Fibroblast of the aortic adventitia (primary cell): ENCODE measurements at regions not wholly inside any gene's neighbourhood (a gene's known extent, or its start where the extent isn't known, plus 50 kb on each side); places are given as distances from the start of the nearest gene placed in this dataset.
A peak's percentile ranks its signal among the peaks of the same experiment; 100 is the strongest.

ENCODE experiments used
- DNase-seq: peaks from one replicate; pipeline ENCODE4 v3.0.0-alpha.2; 2010; ENCODE audit warnings: low read depth
- H3K4me3 ChIP-seq: 2 replicates; pipeline ENCODE4 v1.5.1; 2011; ENCODE audit warnings: low read depth, mild to moderate bottlenecking, control low read depth, low read length, moderate library complexity
- TF ChIP-seq, protein P1 (sequence below): IDR thresholded peaks from 2 replicates; pipeline ENCODE4 v1.5.1; 2011; ENCODE audit warnings: mild to moderate bottlenecking, low read length, control low read depth, inconsistent platforms; ENCODE audit not compliant: insufficient read depth

- no peak overlapping the region for H3K4me3 ChIP-seq
- TF ChIP-seq, protein P1, sequence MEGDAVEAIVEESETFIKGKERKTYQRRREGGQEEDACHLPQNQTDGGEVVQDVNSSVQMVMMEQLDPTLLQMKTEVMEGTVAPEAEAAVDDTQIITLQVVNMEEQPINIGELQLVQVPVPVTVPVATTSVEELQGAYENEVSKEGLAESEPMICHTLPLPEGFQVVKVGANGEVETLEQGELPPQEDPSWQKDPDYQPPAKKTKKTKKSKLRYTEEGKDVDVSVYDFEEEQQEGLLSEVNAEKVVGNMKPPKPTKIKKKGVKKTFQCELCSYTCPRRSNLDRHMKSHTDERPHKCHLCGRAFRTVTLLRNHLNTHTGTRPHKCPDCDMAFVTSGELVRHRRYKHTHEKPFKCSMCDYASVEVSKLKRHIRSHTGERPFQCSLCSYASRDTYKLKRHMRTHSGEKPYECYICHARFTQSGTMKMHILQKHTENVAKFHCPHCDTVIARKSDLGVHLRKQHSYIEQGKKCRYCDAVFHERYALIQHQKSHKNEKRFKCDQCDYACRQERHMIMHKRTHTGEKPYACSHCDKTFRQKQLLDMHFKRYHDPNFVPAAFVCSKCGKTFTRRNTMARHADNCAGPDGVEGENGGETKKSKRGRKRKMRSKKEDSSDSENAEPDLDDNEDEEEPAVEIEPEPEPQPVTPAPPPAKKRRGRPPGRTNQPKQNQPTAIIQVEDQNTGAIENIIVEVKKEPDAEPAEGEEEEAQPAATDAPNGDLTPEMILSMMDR = no peak
- DNase-seq = no peak
These were observed 50.7 kb upstream of the SPATA12 start for GRCh38 chr3:57009802-57010201.

DNA sequence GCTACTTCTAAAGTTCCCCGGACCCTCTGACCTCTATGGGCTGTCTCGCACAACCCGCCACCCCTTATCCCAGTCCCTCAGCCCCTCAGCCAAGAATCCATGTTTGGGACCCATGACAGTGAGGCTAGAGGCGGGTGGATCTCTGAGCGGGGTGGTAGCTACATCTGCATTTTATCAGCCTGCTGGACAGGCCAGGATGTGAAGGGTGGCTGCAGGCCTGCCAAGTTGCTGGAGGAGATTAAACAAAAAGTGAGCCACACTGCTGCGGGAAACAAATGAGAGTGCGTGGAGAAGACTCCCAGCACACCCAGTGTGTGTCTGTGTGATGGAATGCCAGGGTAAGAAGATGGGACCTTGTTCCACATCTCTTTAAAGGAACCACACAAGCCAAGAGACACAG is 51.1 kb upstream of the SPATA12 start:
- no peak overlapping the region for H3K4me3 ChIP-seq
- TF ChIP-seq, protein P1 = no peak
- DNase-seq = peak; percentile 80

DNA sequence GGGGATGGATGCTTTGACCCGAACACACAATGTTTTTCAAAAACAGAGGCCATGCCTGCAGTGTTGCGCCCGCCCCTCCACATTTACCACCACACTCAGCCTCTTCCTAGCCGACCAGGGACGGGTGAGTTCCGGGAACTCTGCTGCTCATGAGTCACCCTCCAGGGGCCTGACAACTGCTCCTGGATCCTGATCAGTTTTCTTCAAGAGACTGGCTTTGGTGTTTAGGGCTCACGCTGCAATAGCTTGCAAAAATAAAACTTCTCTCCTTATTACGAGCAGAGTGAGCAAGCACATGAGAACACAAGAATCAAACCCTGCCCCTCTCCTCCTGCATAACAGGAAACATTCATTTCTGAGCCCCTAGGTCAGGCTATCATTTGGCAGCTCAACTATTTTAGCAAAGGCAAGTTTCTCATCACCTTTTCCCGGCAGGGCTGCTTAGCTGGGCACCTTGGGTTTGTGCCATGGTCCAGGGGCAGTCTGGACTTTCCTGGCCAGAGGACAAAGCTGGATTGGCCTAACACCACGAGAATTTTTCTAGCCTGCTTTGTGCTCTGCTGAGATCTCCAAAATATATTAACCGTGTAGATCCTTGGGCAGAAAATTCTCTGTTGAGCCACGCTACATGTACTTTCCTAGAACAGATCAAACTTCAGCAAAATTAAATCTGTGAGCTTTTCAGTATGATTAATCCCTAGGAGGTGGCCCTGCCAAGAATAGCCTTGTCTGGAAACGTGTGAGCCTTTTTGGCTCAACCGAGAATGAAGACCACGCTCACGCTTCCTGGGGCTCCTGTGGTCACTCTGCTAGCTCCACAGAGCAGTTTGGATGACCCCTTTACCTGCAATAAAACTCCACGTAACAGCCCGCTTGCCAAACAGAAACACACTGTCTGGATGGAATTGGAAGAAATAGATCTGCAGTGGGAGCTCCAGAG is 52.7 kb upstream of the SPATA12 start:
- DNase-seq = peak; percentile 96
- peak overlapping the region; percentile 32 for H3K4me3 ChIP-seq
- TF ChIP-seq, protein P1 = no peak

DNA sequence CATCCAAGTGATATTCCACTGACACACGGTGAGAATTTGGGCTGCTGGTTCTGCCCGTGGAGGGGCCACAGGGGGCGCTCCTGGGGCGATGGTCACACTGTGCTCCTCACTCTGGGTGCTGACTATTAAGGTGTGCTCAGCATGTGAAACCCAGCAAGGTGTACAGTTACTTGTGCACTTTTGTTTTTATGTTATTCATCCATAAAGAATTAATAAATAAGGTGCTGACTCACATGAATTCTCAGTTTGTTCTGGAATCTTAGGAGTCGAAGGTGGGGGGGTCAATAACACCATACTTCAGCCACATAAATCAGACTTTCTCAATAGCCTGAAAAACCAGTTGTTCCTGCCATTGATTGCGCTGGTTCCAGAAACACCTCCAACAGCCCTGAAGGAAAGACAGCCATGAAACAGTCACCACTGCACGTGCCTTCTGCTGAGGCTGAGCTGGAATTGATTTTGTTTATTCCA is 53.5 kb upstream of the SPATA12 start:
- no peak overlapping the region for H3K4me3 ChIP-seq
- TF ChIP-seq, protein P1 = peak; percentile 32
- DNase-seq = peak; percentile 68

DNA sequence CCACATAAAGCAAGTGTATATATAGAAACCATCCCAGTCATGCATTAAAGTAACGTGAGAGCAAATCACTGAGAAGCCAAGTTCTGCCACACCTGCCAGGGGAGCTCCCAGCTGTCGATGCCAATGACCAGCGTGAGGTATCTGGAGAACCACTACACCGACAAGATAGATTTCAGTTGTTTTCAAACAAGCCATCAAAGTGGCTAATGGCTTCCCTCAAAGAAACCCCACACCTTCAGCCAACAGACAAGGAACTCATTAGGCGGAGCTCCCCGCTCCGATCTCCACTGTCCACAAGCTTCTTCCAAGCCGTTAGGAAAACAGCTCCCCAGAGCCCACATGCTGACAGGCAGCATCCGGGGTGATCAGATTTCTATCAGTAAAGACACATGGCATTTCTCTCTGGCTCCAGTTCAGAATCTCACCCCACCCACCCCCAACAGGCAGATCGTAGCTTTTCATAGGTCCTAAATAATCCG is 54.2 kb upstream of the SPATA12 start:
- TF ChIP-seq, protein P1 = no peak
- no peak for DNase-seq

GRCh38 chr3:57004229-57004628 is 56.2 kb upstream of the SPATA12 start:
- no peak for DNase-seq
- H3K4me3 ChIP-seq = no peak overlapping the region
- TF ChIP-seq, protein P1 = no peak

More for the DNA sequence above, 54.2 kb upstream of the SPATA12 start:
- H3K4me3 ChIP-seq = no peak overlapping the region
